Gastrocnemius medialis (tissue), 4 donors: ENCODE measurements at regions not wholly inside any gene's neighbourhood (a gene's known extent, or its start where the extent isn't known, plus 50 kb on each side); places are given as distances from the start of the nearest gene placed in this dataset.

Experiments used
- POLR2A ChIP-seq, 2 donors: fragments of 450-650 bp; IDR thresholded peaks; one replicate each; pipeline ENCODE4 v1.6.1; 2017; ENCODE audit warnings: antibody characterized with exemption in 2 of 2, mild to moderate bottlenecking in 2 of 2, moderate library complexity in 2 of 2
- TF ChIP-seq, protein P1 (sequence below), 5 experiments: fragments of 450-650 bp in 3 of 5; fragments of 200-600 bp in 2 of 5; sonication (generic) in 2 of 5; IDR thresholded peaks in 4 of 5; conservative IDR thresholded peaks in 1 of 5; 1 replicate in 4 of 5; 2 replicates in 1 of 5; pipeline ENCODE4 v1.5.1; 2016 to 2019; ENCODE audit warnings: antibody characterized with exemption in 5 of 5, mild to moderate bottlenecking in 3 of 5, moderate library complexity in 3 of 5

DNA sequence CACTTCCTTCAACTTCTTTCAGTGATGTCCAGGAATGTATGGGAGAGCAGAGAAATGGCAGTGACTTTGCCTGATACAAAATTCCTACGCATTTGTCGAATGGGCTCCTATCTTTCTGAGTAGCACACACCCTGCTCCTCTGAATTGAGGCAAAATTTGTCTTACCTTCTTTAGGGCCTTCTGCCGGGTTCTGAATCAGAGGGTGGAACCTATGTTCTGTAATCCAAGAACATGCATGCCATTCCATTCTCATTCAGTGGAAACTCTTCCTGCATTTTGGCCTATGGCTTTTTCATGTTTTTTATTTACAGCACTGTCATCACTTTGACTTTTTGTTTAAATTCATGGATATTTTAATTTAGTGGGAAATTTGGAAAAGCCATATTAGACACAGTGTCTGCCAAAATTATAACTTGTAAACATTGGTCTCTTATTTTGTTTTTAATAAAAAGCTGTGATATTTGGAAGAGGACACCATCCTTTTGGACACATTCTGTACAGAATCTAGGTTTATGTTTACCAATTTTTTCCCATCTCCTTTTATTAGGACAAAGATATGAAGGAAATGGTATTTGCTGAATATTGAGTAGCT is 402.2 kb upstream of the FAR2 start:
- TF ChIP-seq POLR2A (IDR thresholded peaks at IDR 0.05): no peak
- TF ChIP-seq, protein P1, sequence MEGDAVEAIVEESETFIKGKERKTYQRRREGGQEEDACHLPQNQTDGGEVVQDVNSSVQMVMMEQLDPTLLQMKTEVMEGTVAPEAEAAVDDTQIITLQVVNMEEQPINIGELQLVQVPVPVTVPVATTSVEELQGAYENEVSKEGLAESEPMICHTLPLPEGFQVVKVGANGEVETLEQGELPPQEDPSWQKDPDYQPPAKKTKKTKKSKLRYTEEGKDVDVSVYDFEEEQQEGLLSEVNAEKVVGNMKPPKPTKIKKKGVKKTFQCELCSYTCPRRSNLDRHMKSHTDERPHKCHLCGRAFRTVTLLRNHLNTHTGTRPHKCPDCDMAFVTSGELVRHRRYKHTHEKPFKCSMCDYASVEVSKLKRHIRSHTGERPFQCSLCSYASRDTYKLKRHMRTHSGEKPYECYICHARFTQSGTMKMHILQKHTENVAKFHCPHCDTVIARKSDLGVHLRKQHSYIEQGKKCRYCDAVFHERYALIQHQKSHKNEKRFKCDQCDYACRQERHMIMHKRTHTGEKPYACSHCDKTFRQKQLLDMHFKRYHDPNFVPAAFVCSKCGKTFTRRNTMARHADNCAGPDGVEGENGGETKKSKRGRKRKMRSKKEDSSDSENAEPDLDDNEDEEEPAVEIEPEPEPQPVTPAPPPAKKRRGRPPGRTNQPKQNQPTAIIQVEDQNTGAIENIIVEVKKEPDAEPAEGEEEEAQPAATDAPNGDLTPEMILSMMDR (IDR thresholded peaks at IDR 0.05 in 4 of 5, conservative IDR thresholded peaks at IDR 0.05 in 1 of 5): no peak
